ENCODE measurements at regions not wholly inside any gene's neighbourhood (a gene's known extent, or its start where the extent isn't known, plus 50 kb on each side); places are given as distances from the start of the nearest gene placed in this dataset.

DNA sequence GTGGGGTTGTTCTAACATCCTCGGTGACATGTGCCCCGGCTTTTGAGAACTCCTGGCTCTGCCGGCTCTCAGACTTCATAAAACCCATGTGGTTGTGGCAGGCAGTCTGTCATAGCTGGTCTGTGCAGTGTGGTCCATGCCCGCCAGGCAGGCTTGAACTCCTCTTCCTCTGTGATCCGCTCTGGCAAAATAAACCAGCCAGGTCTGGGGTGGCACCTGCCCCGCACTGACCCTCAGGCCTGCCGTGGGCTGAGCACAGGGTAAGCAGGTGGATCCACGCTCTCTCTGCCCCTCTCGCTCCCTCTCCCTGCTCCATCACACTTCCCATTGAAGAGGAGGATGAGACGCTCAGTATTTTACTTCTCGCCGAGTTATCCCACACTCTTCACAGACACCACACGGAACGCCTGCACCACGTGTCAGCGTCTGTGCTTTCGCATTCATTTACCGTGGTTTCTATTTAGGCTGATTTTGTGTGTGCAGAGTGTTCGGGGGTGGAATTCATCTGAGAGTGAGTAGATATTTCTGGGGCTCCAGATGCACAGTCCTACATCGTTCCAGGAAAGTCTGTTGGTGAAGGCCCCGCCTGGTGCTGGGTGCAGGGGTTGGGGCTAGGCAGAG is 56.4 kb downstream of the RTP5 start:
- TF ChIP-seq POLR2A (IDR thresholded peaks at IDR 0.05) (no peak), POLR2AphosphoS5 (IDR thresholded peaks at IDR 0.05) (no peak), EP300 (IDR thresholded peaks at IDR 0.05) (no peak)
- TF ChIP-seq, protein P1, sequence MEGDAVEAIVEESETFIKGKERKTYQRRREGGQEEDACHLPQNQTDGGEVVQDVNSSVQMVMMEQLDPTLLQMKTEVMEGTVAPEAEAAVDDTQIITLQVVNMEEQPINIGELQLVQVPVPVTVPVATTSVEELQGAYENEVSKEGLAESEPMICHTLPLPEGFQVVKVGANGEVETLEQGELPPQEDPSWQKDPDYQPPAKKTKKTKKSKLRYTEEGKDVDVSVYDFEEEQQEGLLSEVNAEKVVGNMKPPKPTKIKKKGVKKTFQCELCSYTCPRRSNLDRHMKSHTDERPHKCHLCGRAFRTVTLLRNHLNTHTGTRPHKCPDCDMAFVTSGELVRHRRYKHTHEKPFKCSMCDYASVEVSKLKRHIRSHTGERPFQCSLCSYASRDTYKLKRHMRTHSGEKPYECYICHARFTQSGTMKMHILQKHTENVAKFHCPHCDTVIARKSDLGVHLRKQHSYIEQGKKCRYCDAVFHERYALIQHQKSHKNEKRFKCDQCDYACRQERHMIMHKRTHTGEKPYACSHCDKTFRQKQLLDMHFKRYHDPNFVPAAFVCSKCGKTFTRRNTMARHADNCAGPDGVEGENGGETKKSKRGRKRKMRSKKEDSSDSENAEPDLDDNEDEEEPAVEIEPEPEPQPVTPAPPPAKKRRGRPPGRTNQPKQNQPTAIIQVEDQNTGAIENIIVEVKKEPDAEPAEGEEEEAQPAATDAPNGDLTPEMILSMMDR (IDR thresholded peaks at IDR 0.05): no peak

Measured in suprapubic skin (tissue), 4 donors.